Activated T-helper 2 cell treated with anti-CD3 and anti-CD28 coated beads, Interferon-gamma antibody, Interleukin-2, Interleukin-4, amounts not matched to agents 10 μg/mL and 5 μg/mL and 100 μg/mL, durations not matched to agents 14 hours and 24 hours and 36 hours (primary cell): ENCODE measurements at regions not wholly inside any gene's neighbourhood (a gene's known extent, or its start where the extent isn't known, plus 50 kb on each side); places are given as distances from the start of the nearest gene placed in this dataset.
"Not testable (repeated sequence)": the region's sequence is repeated elsewhere in the genome, so short reads cannot be mapped to it uniquely, and the experiment has no call there.

Source experiments
- DNase-seq: peaks from one replicate; pipeline ENCODE4 v3.0.0; 2021; ENCODE audit warnings: low spot score
- H3K27ac Mint-ChIP-seq: one replicate; pipeline ENCODE4 v1.8.0; 2021; ENCODE audit warnings: mixed read lengths
- H3K27me3 Mint-ChIP-seq: one replicate; pipeline ENCODE4 v1.8.0; 2021; ENCODE audit warnings: low read depth, mixed read lengths
- H3K36me3 Mint-ChIP-seq: one replicate; pipeline ENCODE4 v1.8.0; 2021; ENCODE audit warnings: low read depth, mixed read lengths
- H3K4me1 Mint-ChIP-seq: one replicate; pipeline ENCODE4 v1.8.0; 2021; ENCODE audit warnings: low read depth, mixed read lengths
- H3K4me3 Mint-ChIP-seq: one replicate; pipeline ENCODE4 v1.8.0; 2021; ENCODE audit warnings: low read depth, mild to moderate bottlenecking, moderate library complexity, mixed read lengths
- H3K9me3 Mint-ChIP-seq: one replicate; pipeline ENCODE4 v1.8.0; 2021; ENCODE audit warnings: mixed read lengths
- intact Hi-C: fragments of 100-400 bp; cut with micrococcal nuclease; formaldehyde crosslinking; loops from one replicate; pipeline ENCODE4 v1.15.1; 2023

GRCh38 chr3:13187593-13187992, 114.4 kb upstream of the IQSEC1 start:
- no peak overlapping the region for H3K27ac Mint-ChIP-seq

GRCh38 chr3:13186435-13186815, 113.2 kb upstream of the IQSEC1 start:
- peaks cover 7% of the 10 kb centered on the region for H3K4me1 Mint-ChIP-seq
- intact Hi-C loops, result no loop called here
- DNase-seq, result no peak
- no peak overlapping the region for H3K27ac Mint-ChIP-seq
- H3K36me3 Mint-ChIP-seq, result no peaks in the 10 kb centered on the region
- H3K27me3 Mint-ChIP-seq, result peaks cover 1% of the 10 kb centered on the region
- no peak overlapping the region for H3K4me3 Mint-ChIP-seq
- H3K9me3 Mint-ChIP-seq, result peaks cover 9% of the 10 kb centered on the region

More at GRCh38 chr3:13187593-13187992, 114.4 kb upstream of the IQSEC1 start:
- Mint-ChIP-seq H3K9me3 (peaks cover 9% of the 10 kb centered on the region), H3K27me3 (peaks cover 1% of the 10 kb centered on the region), H3K4me1 (peaks cover 7% of the 10 kb centered on the region), H3K4me3 (no peak overlapping the region), H3K36me3 (no peaks in the 10 kb centered on the region)
- no peak for DNase-seq
- intact Hi-C loops, result no loop called here

- H3K9me3 Mint-ChIP-seq, result peaks cover 9% of the 10 kb centered on the region
- H3K4me3 Mint-ChIP-seq, result no peak overlapping the region
- peaks cover 7% of the 10 kb centered on the region for H3K4me1 Mint-ChIP-seq
- H3K36me3 Mint-ChIP-seq, result no peaks in the 10 kb centered on the region
- peaks cover 1% of the 10 kb centered on the region for H3K27me3 Mint-ChIP-seq
- H3K27ac Mint-ChIP-seq, result no peak overlapping the region
- intact Hi-C loops, result no loop called here
- no peak for DNase-seq
Observed at GRCh38 chr3:13185737-13186434, 112.7 kb upstream of the IQSEC1 start.

GRCh38 chr3:13179582-13180210, 106.5 kb upstream of the IQSEC1 start:
- H3K36me3 Mint-ChIP-seq, intact Hi-C loops: not testable (repeated sequence)

GRCh38 chr3:13179181-13179580, 106.0 kb upstream of the IQSEC1 start:
- Mint-ChIP-seq H3K4me3 (no peak overlapping the region), H3K9me3 (peaks cover 15% of the 10 kb centered on the region), H3K36me3 (no peaks in the 10 kb centered on the region), H3K27ac (no peak overlapping the region), H3K27me3 (peaks cover 1% of the 10 kb centered on the region), H3K4me1 (no peaks in the 10 kb centered on the region)
- no peak for DNase-seq
- intact Hi-C loops, result no loop called here

More at GRCh38 chr3:13179582-13180210, 106.5 kb upstream of the IQSEC1 start:
- DNase-seq, H3K27ac Mint-ChIP-seq, H3K4me3 Mint-ChIP-seq, H3K4me1 Mint-ChIP-seq, H3K27me3 Mint-ChIP-seq: not testable (repeated sequence)
- peaks cover 15% of the 10 kb centered on the region for H3K9me3 Mint-ChIP-seq

- H3K4me3 Mint-ChIP-seq, result no peak overlapping the region
- intact Hi-C loops, result no loop called here
- H3K27ac Mint-ChIP-seq, result no peak overlapping the region
- H3K9me3 Mint-ChIP-seq, result peaks cover 15% of the 10 kb centered on the region
- no peaks in the 10 kb centered on the region for H3K4me1 Mint-ChIP-seq
- H3K27me3 Mint-ChIP-seq, result no peaks in the 10 kb centered on the region
- DNase-seq, result no peak
- H3K36me3 Mint-ChIP-seq, result no peaks in the 10 kb centered on the region
Observed at GRCh38 chr3:13178107-13178506, 104.9 kb upstream of the IQSEC1 start.

- no peaks in the 10 kb centered on the region for H3K27me3 Mint-ChIP-seq
- H3K4me1 Mint-ChIP-seq, result no peaks in the 10 kb centered on the region
- peaks cover 15% of the 10 kb centered on the region for H3K9me3 Mint-ChIP-seq
- intact Hi-C loops, result no loop called here
- DNase-seq, result no peak
- no peak overlapping the region for H3K27ac Mint-ChIP-seq
- no peak overlapping the region for H3K4me3 Mint-ChIP-seq
- no peaks in the 10 kb centered on the region for H3K36me3 Mint-ChIP-seq
Observed at GRCh38 chr3:13177641-13178040, 104.4 kb upstream of the IQSEC1 start.

- intact Hi-C loops, result no loop called here
- Mint-ChIP-seq H3K27ac (no peak overlapping the region), H3K36me3 (no peaks in the 10 kb centered on the region), H3K9me3 (peaks cover 15% of the 10 kb centered on the region), H3K4me3 (no peak overlapping the region), H3K27me3 (no peaks in the 10 kb centered on the region), H3K4me1 (no peaks in the 10 kb centered on the region)
- no peak for DNase-seq
Observed at GRCh38 chr3:13177236-13177635, 104.0 kb upstream of the IQSEC1 start.

GRCh38 chr3:13176445-13176844, 103.2 kb upstream of the IQSEC1 start:
- no peaks in the 10 kb centered on the region for H3K4me1 Mint-ChIP-seq
- peaks cover 15% of the 10 kb centered on the region for H3K9me3 Mint-ChIP-seq
- intact Hi-C loops, result no loop called here
- no peak overlapping the region for H3K27ac Mint-ChIP-seq
- H3K27me3 Mint-ChIP-seq, result no peaks in the 10 kb centered on the region
- H3K36me3 Mint-ChIP-seq, result no peaks in the 10 kb centered on the region
- no peak overlapping the region for H3K4me3 Mint-ChIP-seq
- DNase-seq, result no peak

GRCh38 chr3:13174803-13175135, 101.5 kb upstream of the IQSEC1 start:
- peaks cover 15% of the 10 kb centered on the region for H3K9me3 Mint-ChIP-seq
- no peaks in the 10 kb centered on the region for H3K4me1 Mint-ChIP-seq
- H3K4me3 Mint-ChIP-seq, result no peak overlapping the region
- DNase-seq, result no peak
- H3K27me3 Mint-ChIP-seq, result no peaks in the 10 kb centered on the region
- no peak overlapping the region for H3K27ac Mint-ChIP-seq
- intact Hi-C loops, result no loop called here
- no peaks in the 10 kb centered on the region for H3K36me3 Mint-ChIP-seq

GRCh38 chr3:13174011-13174802, 101.0 kb upstream of the IQSEC1 start:
- no peaks in the 10 kb centered on the region for H3K4me1 Mint-ChIP-seq
- no peak for DNase-seq
- intact Hi-C loops, result no loop called here
- H3K36me3 Mint-ChIP-seq, result no peaks in the 10 kb centered on the region
- H3K27me3 Mint-ChIP-seq, result no peaks in the 10 kb centered on the region
- H3K9me3 Mint-ChIP-seq, result peaks cover 13% of the 10 kb centered on the region
- H3K4me3 Mint-ChIP-seq, result no peak overlapping the region
- H3K27ac Mint-ChIP-seq, result no peak overlapping the region

- intact Hi-C loops, result no loop called here
- no peaks in the 10 kb centered on the region for H3K36me3 Mint-ChIP-seq
- peaks cover 3% of the 10 kb centered on the region for H3K9me3 Mint-ChIP-seq
- no peaks in the 10 kb centered on the region for H3K27me3 Mint-ChIP-seq
- no peak overlapping the region for H3K4me3 Mint-ChIP-seq
- H3K27ac Mint-ChIP-seq, result no peak overlapping the region
- H3K4me1 Mint-ChIP-seq, result no peaks in the 10 kb centered on the region
- DNase-seq, result no peak
Observed at GRCh38 chr3:13173186-13173585, 100.0 kb upstream of the IQSEC1 start.

GRCh38 chr3:13172644-13173013, 99.4 kb upstream of the IQSEC1 start:
- intact Hi-C loops, result no loop called here
- DNase-seq, result no peak
- H3K4me3 Mint-ChIP-seq, result no peak overlapping the region
- no peaks in the 10 kb centered on the region for H3K4me1 Mint-ChIP-seq
- no peaks in the 10 kb centered on the region for H3K9me3 Mint-ChIP-seq
- no peak overlapping the region for H3K27ac Mint-ChIP-seq
- H3K27me3 Mint-ChIP-seq, result no peaks in the 10 kb centered on the region
- no peaks in the 10 kb centered on the region for H3K36me3 Mint-ChIP-seq
